HG02610 (cell line): ENCODE measurements at regions not wholly inside any gene's neighbourhood (a gene's known extent, or its start where the extent isn't known, plus 50 kb on each side); places are given as distances from the start of the nearest gene placed in this dataset.

Experiments used
- ATAC-seq: cut with Tn5 transposase; IDR thresholded peaks from one replicate; pipeline ENCODE4 v1.9.1; 2021; ENCODE audit warnings: mild to moderate bottlenecking, moderate library complexity; ENCODE audit not compliant: unreplicated experiment

GRCh38 chr2:62596061-62596921 is 90.3 kb upstream of the TMEM17 start:
- no peak for ATAC-seq

- ATAC-seq: no peak
These were observed 89.5 kb upstream of the TMEM17 start for GRCh38 chr2:62595474-62595873.

- ATAC-seq: no peak
These were observed 87.8 kb upstream of the TMEM17 start for GRCh38 chr2:62593825-62594224.

- ATAC-seq: no peak
These were observed 85.5 kb upstream of the TMEM17 start for GRCh38 chr2:62591491-62591890.

- ATAC-seq: no peak
These were observed 83.8 kb upstream of the TMEM17 start for GRCh38 chr2:62589691-62590356.

GRCh38 chr2:62587592-62587991 is 81.6 kb upstream of the TMEM17 start:
- no peak for ATAC-seq

- peak; percentile 46 for ATAC-seq
These were observed 81.0 kb upstream of the TMEM17 start for GRCh38 chr2:62586981-62587380.

GRCh38 chr2:62578803-62579640 is 73.0 kb upstream of the TMEM17 start:
- no peak for ATAC-seq

GRCh38 chr2:62577994-62578781 is 72.2 kb upstream of the TMEM17 start:
- ATAC-seq: no peak

- no peak for ATAC-seq
These were observed 70.4 kb upstream of the TMEM17 start for GRCh38 chr2:62576276-62576939.

GRCh38 chr2:62573936-62574335 is 67.9 kb upstream of the TMEM17 start:
- no peak for ATAC-seq

GRCh38 chr2:62573137-62573731 is 67.2 kb upstream of the TMEM17 start:
- ATAC-seq: no peak

GRCh38 chr2:62570861-62571698 is 65.1 kb upstream of the TMEM17 start:
- no peak for ATAC-seq

- no peak for ATAC-seq
These were observed 64.2 kb upstream of the TMEM17 start for GRCh38 chr2:62569907-62570841.

- ATAC-seq: no peak
These were observed 63.2 kb upstream of the TMEM17 start for GRCh38 chr2:62568983-62569837.

- no peak for ATAC-seq
These were observed 62.1 kb upstream of the TMEM17 start for GRCh38 chr2:62568074-62568473.

- ATAC-seq: no peak
These were observed 61.7 kb upstream of the TMEM17 start for GRCh38 chr2:62567669-62568068.
